ENCODE measurements at regions not wholly inside any gene's neighbourhood (a gene's known extent, or its start where the extent isn't known, plus 50 kb on each side); places are given as distances from the start of the nearest gene placed in this dataset.

DNA sequence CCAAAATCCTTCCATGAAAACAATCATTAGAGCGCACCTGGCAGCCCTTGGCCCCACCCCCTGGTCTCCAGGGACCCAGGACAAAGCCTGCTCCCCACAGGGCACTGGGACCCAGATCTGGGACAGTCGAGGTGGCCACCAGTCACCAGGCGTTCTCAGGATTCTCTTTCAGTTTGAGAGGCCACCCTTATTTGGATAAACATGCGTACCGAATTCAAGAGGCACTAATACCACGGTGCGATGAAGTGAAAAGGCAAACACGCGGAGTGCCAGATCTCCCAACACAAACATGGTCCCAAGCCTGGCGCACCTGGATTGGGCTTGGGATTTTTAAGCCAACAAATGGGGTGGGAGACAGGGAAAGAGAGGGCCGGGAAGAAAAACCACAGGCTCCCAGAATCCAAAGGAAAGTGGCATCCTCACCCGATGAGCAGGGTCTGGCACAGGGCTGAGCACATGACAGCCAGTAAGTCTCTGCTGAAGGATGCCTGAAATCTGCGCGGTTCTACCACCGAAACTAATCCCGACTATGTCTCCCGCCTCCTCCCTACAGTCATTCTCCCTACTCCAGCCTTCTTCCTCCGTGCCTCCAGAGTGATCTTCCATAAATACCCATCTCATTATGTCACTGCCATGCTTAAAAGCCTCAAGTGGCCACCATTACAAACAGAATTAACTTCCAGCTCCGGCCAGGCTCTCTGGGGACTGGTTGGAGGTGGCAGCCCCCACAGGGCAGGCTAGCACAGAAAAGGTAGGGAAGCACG lies 60.9 kb upstream of the KLHL29 start:
- no peak for DNase-seq (ENCODE audit: low read depth in 3 of 3)

DNA sequence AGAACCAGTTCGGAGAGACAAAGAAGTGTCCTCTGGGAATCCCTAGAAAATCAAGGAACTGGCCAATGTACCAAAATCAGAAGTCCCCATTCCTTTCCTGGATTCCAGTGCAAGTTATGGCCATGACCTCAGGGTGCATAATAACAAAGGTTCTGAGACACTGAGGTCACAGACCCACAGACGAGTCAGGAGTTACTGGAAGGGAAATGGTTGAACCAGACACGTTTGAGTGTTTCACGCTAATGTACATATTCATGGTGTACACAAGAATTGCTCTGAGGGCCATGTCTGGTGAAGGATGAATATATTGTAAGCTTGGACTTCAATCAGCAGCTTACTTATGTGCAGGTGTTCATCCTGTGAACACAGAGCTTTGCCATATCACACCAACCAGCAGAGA lies 58.6 kb upstream of the KLHL29 start:
- no peak for DNase-seq (ENCODE audit: low read depth in 3 of 3)

GRCh38 chr2:23327416-23327815 lies 57.6 kb upstream of the KLHL29 start:
- DNase-seq (ENCODE audit: low read depth in 3 of 3) = no peak

DNA sequence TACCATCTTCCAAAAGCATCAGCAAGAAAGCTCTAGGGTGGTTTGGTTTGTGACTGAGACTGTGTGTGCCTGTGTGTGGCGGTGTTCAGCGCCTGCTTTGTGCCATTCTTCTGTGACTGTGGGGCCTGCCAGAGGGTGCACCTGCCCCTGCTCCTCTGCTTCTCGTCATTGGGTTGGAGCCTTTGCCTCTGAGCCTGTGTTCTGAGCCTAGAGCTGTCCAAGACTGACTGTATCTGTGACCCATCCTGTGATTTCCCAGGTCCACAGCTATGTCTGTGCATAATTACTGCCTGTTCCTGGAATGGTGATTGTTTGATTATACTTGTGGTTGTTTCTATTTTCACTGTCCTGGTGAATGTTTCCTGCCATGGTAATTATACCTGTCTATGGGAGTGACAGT lies 57.1 kb upstream of the KLHL29 start:
- no peak for DNase-seq (ENCODE audit: low read depth in 3 of 3)

- no peak for DNase-seq (ENCODE audit: low read depth in 3 of 3)
Observed at GRCh38 chr2:23330214-23330613, 54.8 kb upstream of the KLHL29 start.
